SK-N-SH (cell line): ENCODE measurements at regions not wholly inside any gene's neighbourhood (a gene's known extent, or its start where the extent isn't known, plus 50 kb on each side); places are given as distances from the start of the nearest gene placed in this dataset.

ENCODE experiments used
- CTCF ChIP-seq: fragments of 200-600 bp; sonication (generic); IDR thresholded peaks from 2 replicates; pipeline ENCODE4 v1.6.1; 2017; ENCODE audit warnings: antibody characterized with exemption, mild to moderate bottlenecking, moderate library complexity
- EP300 ChIP-seq, 2 experiments: IDR thresholded peaks; 2 replicates each; pipeline versions ENCODE4 v1.4.0 to v1.6.1; 2012; ENCODE audit warnings: borderline replicate concordance in 1 of 2, low read depth in 1 of 2, low read length in 1 of 2
- EZH2phosphoT487 ChIP-seq: fragments of 200-600 bp; sonication (generic); IDR thresholded peaks from 2 replicates; pipeline ENCODE4 v1.6.1; 2017; ENCODE audit warnings: low read depth, mixed run types, mild to moderate bottlenecking, antibody characterized with exemption, moderate library complexity, borderline replicate concordance
- GABPA ChIP-seq: IDR thresholded peaks from 2 replicates; pipeline ENCODE4 v1.4.0; 2012; ENCODE audit warnings: low read depth, mild to moderate bottlenecking
- IRF3 ChIP-seq: fragments of 150-350 bp; IDR thresholded peaks from 2 replicates; pipeline ENCODE4 v1.6.1; 2016; ENCODE audit warnings: mild to moderate bottlenecking, low read depth, low read length
- MAX ChIP-seq: IDR thresholded peaks from 2 replicates; pipeline ENCODE4 v1.4.0; 2012; ENCODE audit warnings: low read depth
- NFIC ChIP-seq: IDR thresholded peaks from 2 replicates; pipeline ENCODE4 v1.4.0; 2012; ENCODE audit warnings: borderline replicate concordance
- POLR2AphosphoS5 ChIP-seq: IDR thresholded peaks from 2 replicates; pipeline ENCODE4 v1.6.1; 2012; ENCODE audit warnings: low read depth, low read length
- RCOR1 ChIP-seq: fragments of 150-350 bp; IDR thresholded peaks from 2 replicates; pipeline ENCODE4 v1.6.1; 2017; ENCODE audit warnings: antibody characterized with exemption, low read length
- RXRA ChIP-seq: IDR thresholded peaks from 2 replicates; pipeline ENCODE4 v1.4.0; 2012; ENCODE audit warnings: low read depth, mild to moderate bottlenecking, borderline replicate concordance
- SIN3A ChIP-seq: IDR thresholded peaks from 2 replicates; pipeline ENCODE4 v1.6.1; 2012; ENCODE audit warnings: low read depth, mild to moderate bottlenecking, low read length, moderate library complexity, borderline replicate concordance
- TAF1 ChIP-seq: IDR thresholded peaks from 2 replicates; pipeline ENCODE4 v1.6.1; 2012; ENCODE audit warnings: low read depth, mild to moderate bottlenecking, low read length, moderate library complexity, borderline replicate concordance
- USF1 ChIP-seq: IDR thresholded peaks from 2 replicates; pipeline ENCODE4 v1.4.0; 2012; ENCODE audit warnings: low read depth, borderline replicate concordance
- YY1 ChIP-seq: IDR thresholded peaks from 2 replicates; pipeline ENCODE4 v1.4.0; 2012; ENCODE audit warnings: low read depth, mild to moderate bottlenecking

- TF ChIP-seq NFIC (no peak), CTCF (no peak), MAX (no peak), EP300 (IDR thresholded peaks at IDR 0.05; ENCODE audit: borderline replicate concordance in 1 of 2, low read depth in 1 of 2, low read length in 1 of 2) (no peak), POLR2AphosphoS5 (no peak), EZH2phosphoT487 (no peak), USF1 (no peak), YY1 (no peak), RCOR1 (no peak), RXRA (no peak), TAF1 (no peak), SIN3A (no peak), GABPA (no peak), IRF3 (no peak)
Measured at GRCh38 chrX:147183161-147183560, 368.6 kb upstream of the CXorf51A start.
